Muscle of arm (tissue), 1 donor: ENCODE measurements at regions not wholly inside any gene's neighbourhood (a gene's known extent, or its start where the extent isn't known, plus 50 kb on each side); places are given as distances from the start of the nearest gene placed in this dataset.
A peak's percentile ranks its signal among the peaks of the same experiment; 100 is the strongest.
"Not testable (repeated sequence)": the region's sequence is repeated elsewhere in the genome, so short reads cannot be mapped to it uniquely, and the experiment has no call there.

ENCODE experiments used
- DNase-seq: peaks from one replicate; pipeline ENCODE4 v3.0.0-alpha.2; 2013

- no peak for DNase-seq
Observed at GRCh38 chr5:104606258-104606829, 1043.8 kb upstream of the NUDT12 start.

- no peak for DNase-seq
Observed at GRCh38 chr5:104599726-104600125, 1037.1 kb upstream of the NUDT12 start.

- no peak for DNase-seq
Observed at GRCh38 chr5:104598285-104598684, 1035.7 kb upstream of the NUDT12 start.

- no peak for DNase-seq
Observed at GRCh38 chr5:104594850-104595249, 1032.3 kb upstream of the NUDT12 start.

- no peak for DNase-seq
Observed at GRCh38 chr5:104576677-104577076, 1014.1 kb upstream of the NUDT12 start.

GRCh38 chr5:104573949-104574709 is 1011.5 kb upstream of the NUDT12 start:
- DNase-seq = no peak

GRCh38 chr5:104569621-104570020 is 1007.0 kb upstream of the NUDT12 start:
- DNase-seq = no peak

- DNase-seq = no peak
Observed at GRCh38 chr5:104564530-104564929, 1001.9 kb upstream of the NUDT12 start.

- DNase-seq = no peak
Observed at GRCh38 chr5:104556957-104557356, 994.4 kb upstream of the NUDT12 start.

GRCh38 chr5:104551628-104552027 is 989.0 kb upstream of the NUDT12 start:
- no peak for DNase-seq

GRCh38 chr5:104546871-104547270 is 984.3 kb upstream of the NUDT12 start:
- not testable (repeated sequence) for DNase-seq

GRCh38 chr5:104541141-104541785 is 978.7 kb upstream of the NUDT12 start:
- peak; percentile 79 for DNase-seq

GRCh38 chr5:104540448-104540847 is 977.9 kb upstream of the NUDT12 start:
- DNase-seq = peak; percentile 83

GRCh38 chr5:104539618-104540350 is 977.2 kb upstream of the NUDT12 start:
- peak; percentile 54 for DNase-seq

- no peak for DNase-seq
Observed at GRCh38 chr5:104538734-104539133, 976.1 kb upstream of the NUDT12 start.

- DNase-seq = no peak
Observed at GRCh38 chr5:104533498-104533897, 970.9 kb upstream of the NUDT12 start.

- no peak for DNase-seq
Observed at GRCh38 chr5:104526866-104527265, 964.3 kb upstream of the NUDT12 start.

- DNase-seq = no peak
Observed at GRCh38 chr5:104513640-104514072, 951.1 kb upstream of the NUDT12 start.

- no peak for DNase-seq
Observed at GRCh38 chr5:104513121-104513602, 950.6 kb upstream of the NUDT12 start.

- DNase-seq = peak; percentile 39
Observed at GRCh38 chr5:104512063-104512825, 949.7 kb upstream of the NUDT12 start.

- no peak for DNase-seq
Observed at GRCh38 chr5:104498281-104498680, 935.7 kb upstream of the NUDT12 start.
